GM19351 (cell line): ENCODE measurements at regions not wholly inside any gene's neighbourhood (a gene's known extent, or its start where the extent isn't known, plus 50 kb on each side); places are given as distances from the start of the nearest gene placed in this dataset.

Source experiments
- ATAC-seq: cut with Tn5 transposase; IDR thresholded peaks from one replicate; pipeline ENCODE4 v1.9.1; 2021; ENCODE audit warnings: mild to moderate bottlenecking, moderate library complexity; ENCODE audit not compliant: unreplicated experiment

DNA sequence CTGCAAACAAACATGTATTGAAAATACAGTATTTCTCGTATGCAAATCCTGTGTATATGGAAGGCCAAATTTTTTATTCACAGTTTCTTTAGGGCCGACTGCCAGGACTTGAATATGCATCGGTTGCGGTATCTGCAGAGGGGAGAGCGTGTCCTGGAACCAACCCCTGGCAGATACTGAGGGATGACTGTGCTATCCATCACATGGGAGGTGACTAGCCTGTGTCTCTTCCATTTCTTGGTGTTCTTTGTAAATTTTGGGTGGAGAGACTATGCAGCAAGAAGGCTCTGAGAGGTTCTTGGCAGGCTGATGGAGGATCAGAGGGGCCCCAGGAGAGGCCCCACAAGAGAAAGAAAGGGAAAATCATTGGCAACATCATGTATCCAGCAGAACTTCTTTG, 384.3 kb downstream of the YTHDC2 start:
- no peak for ATAC-seq

- ATAC-seq: no peak
Measured at GRCh38 chr5:113900141-113900540, 386.6 kb downstream of the YTHDC2 start.

GRCh38 chr5:113900816-113901215, 387.3 kb downstream of the YTHDC2 start:
- no peak for ATAC-seq

GRCh38 chr5:113901718-113902117, 388.2 kb downstream of the YTHDC2 start:
- ATAC-seq: no peak

DNA sequence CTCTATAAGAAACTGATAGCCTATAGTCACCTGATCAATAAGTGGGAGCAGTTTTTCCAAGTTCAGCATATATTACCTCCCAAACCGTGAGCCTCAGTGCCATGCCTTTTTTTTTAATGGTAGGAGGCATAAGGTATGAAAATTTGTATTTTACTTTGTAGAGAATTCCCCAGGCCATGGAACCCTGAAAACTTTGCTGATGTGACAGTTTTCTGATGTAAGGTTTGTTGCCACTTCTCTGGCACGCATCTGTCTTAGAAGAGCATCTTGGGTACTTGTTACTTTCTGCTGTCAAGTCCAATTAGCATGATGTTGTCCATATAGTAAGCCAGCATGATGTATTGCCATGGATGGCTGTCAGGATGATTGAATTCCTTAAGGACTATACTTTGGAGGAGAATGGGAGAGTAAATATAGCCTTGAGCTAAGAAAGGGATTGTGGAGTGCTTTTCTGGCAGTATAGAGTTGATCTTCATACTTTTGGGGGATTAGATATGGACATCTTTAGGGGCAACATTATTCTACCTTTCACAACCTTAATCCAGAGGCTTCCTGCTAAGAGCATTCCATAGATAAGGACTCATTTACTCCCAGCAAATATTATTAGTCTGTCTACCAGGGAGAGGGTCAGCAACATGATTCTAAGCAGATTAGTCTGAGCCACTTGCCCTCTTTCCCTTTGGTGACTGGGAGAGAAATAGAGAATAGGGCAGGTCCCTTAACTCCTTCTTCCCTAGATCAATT, 389.6 kb downstream of the YTHDC2 start:
- ATAC-seq: no peak

GRCh38 chr5:113909782-113910181, 396.3 kb downstream of the YTHDC2 start:
- no peak for ATAC-seq

- no peak for ATAC-seq
Measured at GRCh38 chr5:113917997-113918396, 404.5 kb downstream of the YTHDC2 start.

- no peak for ATAC-seq
Measured at GRCh38 chr5:113922343-113922742, 408.8 kb downstream of the YTHDC2 start.

GRCh38 chr5:113935453-113935852, 422.0 kb downstream of the YTHDC2 start:
- ATAC-seq: no peak

GRCh38 chr5:113937301-113937700, 423.8 kb downstream of the YTHDC2 start:
- no peak for ATAC-seq

DNA sequence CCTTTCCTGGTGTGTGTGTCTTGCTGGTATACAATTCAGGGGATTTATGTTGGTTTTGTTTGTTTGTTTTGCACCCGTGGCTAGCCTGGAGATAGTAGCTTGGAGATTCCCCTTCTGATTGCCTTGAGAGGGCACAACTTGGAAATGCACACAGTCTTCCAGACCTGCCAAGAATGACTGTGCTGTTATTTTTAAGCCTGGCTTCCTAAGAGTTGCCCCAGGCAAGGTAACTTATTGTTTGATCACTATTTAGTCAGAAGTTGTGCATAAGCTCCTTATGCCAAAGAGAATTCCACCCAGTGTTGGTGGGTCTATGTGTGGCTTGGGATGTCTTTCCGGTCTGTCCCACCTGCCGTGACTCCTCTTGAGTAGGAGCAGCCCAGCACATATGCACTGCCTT, 421.9 kb upstream of the KCNN2 start:
- no peak for ATAC-seq

DNA sequence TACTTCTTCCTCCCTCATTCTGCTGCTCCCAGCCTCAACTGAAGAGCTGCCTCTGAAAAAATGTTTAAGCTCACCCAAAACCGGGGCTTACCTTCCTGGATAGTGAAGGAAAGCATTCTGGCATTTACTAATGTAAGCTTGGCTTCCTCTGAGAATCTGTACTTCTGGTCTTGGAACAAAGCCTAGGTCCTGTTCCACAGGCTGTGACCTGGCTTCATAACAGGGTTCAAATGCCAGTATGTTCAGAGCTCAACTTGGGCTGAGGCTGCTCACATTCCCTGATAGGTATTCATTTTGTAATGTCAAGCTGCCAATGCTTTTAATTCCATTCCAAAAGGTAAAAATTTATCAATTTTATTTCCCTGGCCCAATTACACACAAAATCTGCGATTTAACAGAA, 411.7 kb upstream of the KCNN2 start:
- no peak for ATAC-seq

DNA sequence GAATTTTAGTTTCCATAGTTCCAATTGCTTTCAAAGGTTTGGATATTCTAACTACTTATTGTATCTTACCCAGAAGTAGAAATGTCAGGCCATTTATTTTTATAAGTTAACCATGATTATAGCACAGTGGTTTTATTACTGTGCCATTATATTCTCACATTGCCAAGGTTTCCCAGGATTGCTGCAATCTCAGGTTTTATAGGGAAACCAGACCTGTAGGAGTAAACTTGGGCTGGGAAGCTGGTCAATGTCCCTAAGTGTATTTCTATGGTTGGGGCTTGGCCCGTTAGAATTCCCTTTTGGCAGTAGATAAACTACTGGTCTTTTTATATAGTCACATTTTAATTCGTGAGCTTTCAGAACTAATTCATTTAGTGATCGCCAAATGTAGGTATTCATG, 396.6 kb upstream of the KCNN2 start:
- ATAC-seq: no peak

- ATAC-seq: no peak
Measured at GRCh38 chr5:113969901-113970300, 392.0 kb upstream of the KCNN2 start.

DNA sequence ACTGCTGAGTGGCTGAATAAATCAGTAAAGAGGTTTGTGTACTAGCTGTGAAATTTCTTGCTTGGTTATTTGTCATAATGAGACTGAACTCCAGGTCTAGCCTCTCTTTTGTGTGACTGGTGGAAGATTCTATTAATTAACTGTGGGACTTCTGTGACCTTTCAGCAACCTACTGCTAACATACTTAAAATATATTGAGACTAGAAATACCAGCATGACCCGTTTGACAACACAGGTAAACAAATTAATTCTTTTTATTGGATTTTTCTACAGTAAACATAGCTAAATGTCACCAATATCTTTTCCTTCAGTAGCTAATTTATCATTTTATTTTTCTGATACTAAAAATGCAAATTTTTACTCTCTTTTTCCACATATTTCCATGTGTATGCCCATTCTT, 390.4 kb upstream of the KCNN2 start:
- no peak for ATAC-seq

DNA sequence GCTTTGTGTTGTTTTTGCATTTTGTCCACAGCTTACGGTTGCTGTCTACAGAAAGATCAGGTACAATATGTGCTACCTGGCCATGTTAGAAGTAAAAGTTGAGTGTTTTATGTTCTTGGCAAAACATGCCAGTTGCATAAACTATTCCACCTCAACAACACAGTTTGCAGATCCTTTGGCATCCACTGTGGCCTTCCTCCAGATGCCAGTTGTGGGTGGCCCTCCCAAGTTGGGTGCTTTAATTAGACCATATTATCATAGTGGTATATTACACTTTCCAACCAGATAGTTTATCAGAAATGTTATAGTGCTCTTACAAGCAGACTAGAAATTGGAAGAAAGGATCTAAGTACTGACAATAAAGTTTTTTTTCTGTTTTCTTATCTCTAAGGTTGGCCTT, 386.9 kb upstream of the KCNN2 start:
- no peak for ATAC-seq

GRCh38 chr5:113984928-113985327, 376.9 kb upstream of the KCNN2 start:
- ATAC-seq: no peak

- no peak for ATAC-seq
Measured at GRCh38 chr5:113985505-113985904, 376.4 kb upstream of the KCNN2 start.

DNA sequence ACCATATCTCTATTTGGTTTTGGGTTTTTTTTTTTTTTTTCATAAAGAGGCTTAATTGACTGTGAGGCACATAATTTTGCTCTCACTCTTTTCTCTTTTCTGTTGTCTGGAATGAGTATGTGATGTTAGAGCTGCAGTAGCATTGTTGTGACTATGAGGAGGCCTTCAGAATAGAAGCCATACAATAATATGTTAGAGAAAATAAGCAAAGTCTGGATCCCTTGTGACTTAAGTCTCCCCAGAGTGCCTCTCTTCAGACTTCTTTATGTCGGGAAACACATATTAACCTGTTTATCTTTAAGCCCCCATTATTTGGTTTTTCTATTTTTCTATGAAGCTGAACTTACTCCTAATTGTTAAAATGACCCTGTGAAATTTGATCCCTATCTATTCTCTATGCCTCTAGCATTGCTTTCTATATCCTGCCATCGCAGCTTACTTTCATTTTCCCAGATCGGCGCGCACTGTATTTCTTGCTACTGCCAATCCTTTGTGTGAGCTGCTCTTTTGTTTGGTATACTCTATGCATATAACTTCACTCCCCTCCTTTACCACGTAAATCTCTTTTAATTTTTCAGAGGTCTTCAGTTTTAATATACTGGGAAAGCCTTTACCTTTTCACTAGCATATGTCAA, 372.5 kb upstream of the KCNN2 start:
- no peak for ATAC-seq

DNA sequence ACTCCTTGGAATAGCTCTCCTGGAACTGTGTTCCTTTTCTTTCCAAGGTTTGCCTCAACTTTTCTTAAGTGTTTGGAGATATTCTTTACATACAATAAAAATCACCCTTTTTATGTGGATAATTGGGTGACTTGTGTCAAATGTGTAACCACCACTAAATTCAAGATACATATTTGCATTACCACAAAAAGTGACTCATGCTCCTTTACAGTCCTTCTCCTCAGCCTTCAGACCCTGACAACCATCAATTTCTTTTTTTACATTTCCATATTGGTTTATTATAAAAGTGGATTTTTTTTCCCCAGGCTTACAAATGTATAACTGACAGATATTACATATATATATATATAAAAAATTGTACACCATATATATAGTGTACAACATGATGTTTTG, 372.0 kb upstream of the KCNN2 start:
- ATAC-seq: no peak

- ATAC-seq: no peak
Measured at GRCh38 chr5:114001076-114001475, 360.8 kb upstream of the KCNN2 start.

DNA sequence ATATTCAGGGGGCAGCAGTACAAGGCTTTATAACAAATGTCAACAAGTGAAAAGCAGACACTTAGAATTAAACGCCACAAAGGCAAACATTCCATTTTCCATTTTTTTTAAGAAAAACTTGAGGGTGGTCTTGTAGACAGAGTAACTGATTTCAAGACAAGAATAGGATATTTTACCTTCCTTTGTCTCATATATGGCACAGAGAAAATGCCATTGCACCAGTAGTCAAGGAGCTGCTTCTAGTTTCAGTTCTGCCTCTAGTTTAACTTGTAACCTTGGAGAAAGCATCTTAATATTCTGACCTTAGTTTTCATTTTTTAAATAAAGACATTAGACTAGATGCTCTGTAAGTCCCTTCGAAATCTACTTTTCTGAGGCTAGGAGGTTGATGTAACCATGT, 355.3 kb upstream of the KCNN2 start:
- ATAC-seq: no peak

DNA sequence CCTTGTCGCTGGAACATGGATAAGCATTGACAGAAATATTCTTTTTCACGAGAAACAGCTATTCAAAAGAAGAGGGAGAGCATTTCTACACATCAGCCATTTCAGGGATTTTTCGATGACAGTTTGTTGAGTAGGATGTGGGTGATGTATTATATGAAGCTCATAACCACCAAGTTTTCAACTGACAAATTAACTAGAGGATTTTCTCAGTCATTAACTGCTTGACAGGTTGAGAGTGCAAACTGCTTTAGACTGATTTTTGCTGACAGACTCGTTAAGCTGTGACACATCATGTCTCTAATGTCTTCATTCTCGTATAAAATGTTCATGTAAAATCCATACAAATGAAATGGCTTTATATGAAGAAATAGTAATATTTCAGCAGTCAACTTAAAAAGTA, 354.2 kb upstream of the KCNN2 start:
- ATAC-seq: no peak
